SKM-1 treated with dmso at 0.1 percent for 144 hours (cell line): ENCODE measurements at regions not wholly inside any gene's neighbourhood (a gene's known extent, or its start where the extent isn't known, plus 50 kb on each side); places are given as distances from the start of the nearest gene placed in this dataset.

ENCODE experiments used
- DNase-seq: peaks from one replicate; lab custom pipeline; 2025; ENCODE audit not compliant: unreplicated experiment; lab: John Stamatoyannopoulos, UW

GRCh38 chr18:22613788-22614187 lies 196.1 kb upstream of the CTAGE1 start:
- DNase-seq, result no peak

- no peak for DNase-seq
Observed at GRCh38 chr18:22623513-22623912, 205.8 kb upstream of the CTAGE1 start.

- DNase-seq, result no peak
Observed at GRCh38 chr18:22624176-22624575, 206.5 kb upstream of the CTAGE1 start.

GRCh38 chr18:22625406-22625805 lies 207.7 kb upstream of the CTAGE1 start:
- no peak for DNase-seq

DNA sequence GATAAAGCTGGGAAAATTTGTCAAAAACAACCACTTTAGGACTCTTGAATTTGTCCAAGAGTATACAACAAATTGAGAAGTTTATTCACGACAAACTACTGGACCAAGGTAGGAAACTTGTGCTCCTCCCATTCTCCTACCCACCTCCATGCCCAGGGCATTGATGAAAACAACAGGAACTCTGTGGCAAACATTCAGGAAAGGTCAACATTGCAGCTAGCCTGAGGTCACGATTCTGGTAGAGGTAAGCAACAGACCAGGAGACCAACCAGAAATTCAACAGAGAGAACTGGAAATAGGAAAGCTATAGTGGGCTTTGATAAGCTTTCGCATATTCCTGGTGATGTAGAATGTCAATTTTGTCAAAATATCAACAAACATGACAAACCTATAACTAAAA lies 209.1 kb upstream of the CTAGE1 start:
- DNase-seq, result no peak

- DNase-seq, result no peak
Observed at GRCh38 chr18:22627506-22627905, 209.8 kb upstream of the CTAGE1 start.

DNA sequence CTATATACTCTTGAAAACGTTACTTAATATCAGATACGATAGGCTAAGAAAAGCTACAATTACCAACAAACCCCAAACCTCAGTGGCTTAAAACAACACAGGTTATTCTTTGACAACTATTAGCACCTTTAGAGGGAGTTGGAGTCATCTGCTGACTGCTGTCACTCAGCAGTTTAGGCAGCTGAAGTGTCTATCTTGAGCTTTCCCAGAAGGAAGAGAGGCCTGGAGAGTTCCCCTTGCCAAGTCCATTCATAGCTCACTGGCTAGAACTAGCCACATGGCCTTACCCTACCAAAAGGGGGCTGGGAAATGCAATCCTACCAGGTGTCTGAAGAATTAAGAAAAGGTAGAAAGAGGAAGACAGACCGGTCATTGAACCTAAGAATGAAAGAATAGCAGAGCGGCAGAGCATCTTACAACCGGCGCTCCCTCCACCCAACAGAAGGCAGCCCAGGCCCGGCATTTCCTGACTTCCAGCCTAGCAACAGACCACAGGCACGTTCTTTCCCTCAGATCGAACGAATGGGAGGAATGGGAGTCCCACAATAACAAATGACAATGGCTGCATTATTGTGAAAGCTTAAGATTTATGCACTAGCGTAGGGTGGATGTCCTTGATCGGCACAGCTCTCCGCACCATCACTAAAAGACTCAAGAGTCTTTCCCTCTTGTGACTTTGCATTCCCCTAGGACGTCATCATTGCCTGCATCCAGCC lies 211.2 kb upstream of the CTAGE1 start:
- DNase-seq, result no peak

DNA sequence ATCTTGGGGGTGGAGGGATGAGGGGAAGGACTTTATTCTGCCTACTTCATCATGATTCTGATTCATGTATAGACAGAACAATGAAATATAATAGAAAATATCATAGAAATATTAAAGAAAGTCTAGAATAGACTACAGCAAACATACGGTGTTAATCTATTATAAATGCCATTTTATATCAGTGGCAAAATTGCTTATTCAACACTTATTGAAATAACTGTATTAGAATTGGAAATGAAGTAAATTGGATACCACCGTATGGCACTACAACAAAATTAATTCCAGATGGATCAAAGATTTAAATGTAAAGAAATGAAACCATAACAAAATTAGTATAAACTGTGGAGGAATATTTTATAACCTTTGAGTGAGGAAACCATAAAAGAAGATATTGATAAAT lies 213.3 kb upstream of the CTAGE1 start:
- no peak for DNase-seq

DNA sequence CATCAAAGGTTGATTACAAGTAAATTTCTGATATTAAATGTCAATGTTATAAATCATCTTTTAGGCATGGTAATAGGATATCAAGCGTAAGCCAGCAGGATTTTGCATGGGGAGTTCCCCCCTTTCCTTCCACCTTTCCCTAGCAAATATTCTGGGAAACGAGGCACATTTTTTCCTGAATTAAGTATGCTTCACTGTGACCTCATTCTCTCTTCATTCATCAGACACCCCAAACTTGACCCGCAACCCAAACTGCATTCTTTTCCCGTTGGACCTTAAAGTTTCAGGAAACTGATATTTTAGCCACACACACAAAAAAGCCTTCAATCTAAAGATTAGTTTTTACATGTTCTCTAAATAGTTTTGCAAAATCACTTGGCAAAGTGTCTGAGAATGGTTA lies 214.5 kb upstream of the CTAGE1 start:
- no peak for DNase-seq

GRCh38 chr18:22634464-22634863 lies 216.7 kb upstream of the CTAGE1 start:
- DNase-seq, result no peak

DNA sequence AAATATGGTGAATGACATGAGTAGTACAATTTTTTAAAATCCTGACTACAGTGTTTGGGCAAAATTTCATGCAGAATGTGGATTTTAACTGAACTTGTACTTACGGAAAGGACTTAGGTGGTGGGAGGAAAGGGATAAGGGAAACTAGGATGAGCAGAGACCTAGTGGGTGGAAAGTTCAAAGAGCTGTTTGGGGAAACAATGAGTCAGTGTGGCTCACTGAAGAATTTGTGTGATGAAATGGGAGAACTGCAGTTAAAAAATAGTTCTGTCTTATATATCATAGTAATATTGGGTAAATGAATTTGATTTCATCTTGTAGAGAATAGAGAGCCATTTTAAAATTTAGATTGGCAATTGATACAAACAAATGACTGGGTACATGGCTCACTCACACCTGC lies 220.1 kb upstream of the CTAGE1 start:
- no peak for DNase-seq

DNA sequence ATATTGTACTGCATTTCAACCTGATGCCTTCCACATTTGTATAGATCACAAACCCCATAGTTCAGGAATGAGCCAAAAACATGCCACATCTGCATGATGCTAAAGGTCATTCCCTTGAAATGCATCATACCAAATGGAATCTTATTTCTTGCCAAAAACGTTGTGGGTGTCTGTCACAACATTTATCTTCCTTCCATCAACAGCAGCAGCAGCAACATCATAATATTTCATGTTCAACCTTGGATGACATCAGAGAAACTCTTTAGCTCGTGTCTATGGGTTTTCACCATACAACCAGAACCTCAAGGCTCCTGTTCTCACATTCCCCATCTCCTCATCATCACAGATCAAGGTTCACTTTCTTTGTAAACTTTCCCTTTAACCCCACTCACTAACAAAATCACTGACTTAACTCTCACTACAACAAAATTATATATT lies 221.3 kb upstream of the CTAGE1 start:
- DNase-seq, result no peak

DNA sequence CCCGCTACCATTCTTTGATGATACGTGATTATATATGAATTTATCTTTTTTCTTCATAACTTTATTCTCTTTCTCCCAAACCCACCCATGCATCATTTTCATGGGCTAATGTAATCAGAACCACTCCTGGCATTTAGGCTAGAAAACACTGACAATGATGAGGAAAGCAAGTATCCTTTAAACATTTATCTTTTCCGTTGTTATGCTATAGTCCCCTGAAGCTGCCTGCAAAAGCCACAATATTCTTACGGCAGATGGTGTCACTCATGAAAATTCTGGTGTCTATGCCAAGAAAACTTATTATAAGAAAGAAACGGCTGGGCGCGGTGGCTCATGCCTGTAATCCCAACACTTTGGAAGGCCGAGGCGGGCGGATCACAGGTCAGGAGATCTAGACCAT lies 221.8 kb upstream of the CTAGE1 start:
- DNase-seq, result no peak

DNA sequence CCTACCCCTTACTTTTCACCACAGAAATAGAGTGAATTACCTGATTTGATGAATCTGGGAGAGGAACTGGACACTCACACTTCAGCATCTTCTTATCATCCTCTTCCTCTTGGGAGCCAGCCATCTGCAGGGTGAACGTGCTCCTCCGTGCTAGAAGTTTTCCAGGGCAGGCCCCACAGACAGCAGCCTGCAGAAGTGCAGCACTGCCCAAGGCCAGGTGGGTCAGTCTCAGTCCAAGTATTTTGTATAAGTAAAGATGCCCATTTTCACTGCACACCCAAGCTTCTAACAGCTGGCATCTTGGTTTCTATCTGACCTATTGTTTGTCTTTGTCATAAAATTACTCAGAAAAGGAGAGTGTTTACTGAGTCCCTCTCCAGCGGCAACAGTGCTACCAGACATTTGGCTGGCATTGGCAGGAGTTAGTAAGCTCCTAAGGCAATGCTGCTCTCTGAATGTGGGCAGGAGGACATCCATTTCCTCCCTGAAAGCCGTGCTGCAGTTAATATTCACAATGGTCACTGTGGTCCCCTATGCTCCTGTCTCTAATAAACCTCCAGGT lies 222.6 kb upstream of the CTAGE1 start:
- DNase-seq, result no peak

- DNase-seq, result no peak
Observed at GRCh38 chr18:22641958-22642357, 224.2 kb upstream of the CTAGE1 start.

DNA sequence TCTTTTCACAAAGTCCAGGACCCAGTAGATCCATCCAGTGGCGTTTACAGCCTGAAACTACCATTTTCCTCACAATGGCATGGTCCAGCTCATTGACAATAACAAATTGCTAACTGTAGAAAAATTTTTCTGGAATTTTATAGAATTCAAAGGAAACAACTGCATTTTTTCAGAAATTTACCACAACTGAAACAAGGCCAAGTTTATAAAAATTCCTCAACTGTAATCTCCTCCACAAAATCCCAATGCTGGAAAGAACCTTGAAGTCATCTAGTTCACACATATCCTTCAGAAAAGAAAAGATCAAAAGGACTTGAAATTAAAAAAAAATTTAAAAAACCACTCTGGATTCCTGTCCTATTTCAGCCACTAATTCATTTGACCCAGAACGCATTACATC lies 226.0 kb upstream of the CTAGE1 start:
- DNase-seq, result no peak

GRCh38 chr18:22650247-22650646 lies 232.5 kb upstream of the CTAGE1 start:
- no peak for DNase-seq

GRCh38 chr18:22657619-22658018 lies 239.9 kb upstream of the CTAGE1 start:
- DNase-seq, result no peak

GRCh38 chr18:22658318-22658717 lies 240.6 kb upstream of the CTAGE1 start:
- no peak for DNase-seq

DNA sequence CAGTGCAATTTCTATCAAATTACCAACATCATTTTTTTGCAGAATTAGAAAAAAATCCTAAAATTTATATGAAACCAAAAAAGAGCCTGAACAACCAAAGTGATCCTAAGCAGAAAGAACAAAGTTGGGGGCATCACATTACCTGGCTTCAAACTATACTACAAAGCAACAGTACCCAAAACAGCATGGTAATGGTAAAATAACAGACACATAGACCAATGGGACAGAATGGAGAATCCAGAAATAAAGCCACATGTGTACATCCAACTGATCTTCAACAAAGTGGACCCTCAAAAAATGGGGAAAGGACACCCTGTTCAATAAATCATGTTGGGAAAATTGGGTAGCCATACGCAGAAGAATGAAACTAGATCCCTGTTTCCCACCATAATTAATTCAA lies 245.7 kb upstream of the CTAGE1 start:
- no peak for DNase-seq

DNA sequence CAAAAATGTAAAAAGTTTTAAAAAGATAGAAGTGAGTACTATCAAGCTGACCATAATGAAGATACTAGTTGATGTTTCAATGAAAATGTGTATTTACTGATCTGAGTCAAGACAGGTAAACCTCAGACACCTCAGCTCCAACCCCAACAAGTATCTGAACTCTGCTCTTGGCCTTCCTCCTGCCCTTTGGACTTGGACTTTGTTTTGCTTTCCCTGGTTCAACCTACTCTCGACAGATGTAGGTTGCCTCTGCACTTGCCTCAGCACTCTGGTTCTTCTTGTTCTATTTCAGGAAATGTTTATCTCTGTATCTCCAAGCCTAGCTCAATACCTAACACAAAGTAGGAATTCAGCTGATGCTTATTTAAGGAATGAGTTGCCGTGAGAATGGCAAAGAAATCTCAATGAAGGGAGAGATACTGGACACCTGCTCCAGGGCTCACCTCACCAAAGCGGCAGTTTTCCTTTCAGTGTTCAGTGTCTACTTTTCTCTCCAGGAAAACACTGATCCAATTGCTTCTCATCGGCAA lies 248.8 kb upstream of the CTAGE1 start:
- DNase-seq, result no peak

DNA sequence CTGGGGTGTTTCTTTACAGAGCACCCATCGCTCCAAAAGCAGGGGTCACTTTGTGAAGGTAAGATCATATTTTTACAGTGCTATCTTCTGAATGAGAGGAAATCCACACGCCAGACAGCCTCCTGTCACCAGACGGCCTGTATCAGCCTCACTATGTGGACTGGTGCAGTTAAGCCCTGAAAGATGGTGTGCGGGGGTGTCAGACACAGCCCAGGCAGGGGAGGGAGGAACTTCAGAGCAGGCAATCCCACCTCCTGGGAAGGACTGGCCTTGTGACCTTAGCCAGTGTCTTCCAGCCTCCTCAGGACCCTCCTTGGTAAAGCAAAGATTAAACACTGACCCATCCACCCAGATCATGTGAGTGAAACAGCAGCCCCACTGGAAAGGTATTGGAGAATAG lies 249.4 kb upstream of the CTAGE1 start:
- no peak for DNase-seq
